CD4-positive, CD25-positive, alpha-beta regulatory T cell (primary cell): ENCODE measurements at regions not wholly inside any gene's neighbourhood (a gene's known extent, or its start where the extent isn't known, plus 50 kb on each side); places are given as distances from the start of the nearest gene placed in this dataset.
"Not testable (repeated sequence)": the region's sequence is repeated elsewhere in the genome, so short reads cannot be mapped to it uniquely, and the experiment has no call there.

Experiments
- ATAC-seq, 2 donors: fragments of 150-1000 bp; cut with Tn5 transposase; one replicate each; pipeline ENCODE4 v1.10.0; 2021; ENCODE audit warnings: low read depth in 2 of 2, moderate number of reproducible peaks in 2 of 2, moderate library complexity in 1 of 2
- DNase-seq, 3 donors: peaks; one replicate each; pipeline versions ENCODE4 v3.0.0 to v3.0.0-alpha.2; 2012 to 2022; ENCODE audit warnings: mixed read lengths in 1 of 3
- H3K27ac ChIP-seq: one replicate; pipeline ENCODE4 v1.7.0; 2013; ENCODE audit warnings: mild to moderate bottlenecking, low read length; ENCODE audit not compliant: insufficient read depth, poor library complexity, severe bottlenecking
- H3K27me3 ChIP-seq: one replicate; pipeline ENCODE4 v1.7.0; 2013; ENCODE audit warnings: low read length; ENCODE audit not compliant: control insufficient read depth, insufficient read depth
- H3K36me3 ChIP-seq: one replicate; pipeline ENCODE4 v1.7.0; 2013; ENCODE audit warnings: mild to moderate bottlenecking, low read length, moderate library complexity; ENCODE audit not compliant: control insufficient read depth, insufficient read depth
- H3K4me1 ChIP-seq: 2 replicates; pipeline ENCODE4 v1.7.0; 2013; ENCODE audit warnings: mild to moderate bottlenecking, low read length; ENCODE audit not compliant: insufficient read depth, control insufficient read depth, poor library complexity, severe bottlenecking
- H3K4me3 ChIP-seq: one replicate; pipeline ENCODE4 v1.7.0; 2013; ENCODE audit warnings: low read depth, mild to moderate bottlenecking, low read length, moderate library complexity
- H3K9me3 ChIP-seq, 2 experiments: 1 replicate in 1 of 2; 2 replicates in 1 of 2; pipeline ENCODE4 v1.7.0; 2013; ENCODE audit warnings: low read length in 2 of 2, mild to moderate bottlenecking in 1 of 2, moderate library complexity in 1 of 2; ENCODE audit not compliant: control insufficient read depth in 2 of 2
- H3K27ac Mint-ChIP-seq, 3 donors: one replicate each; pipeline ENCODE4 v1.8.0; 2020 to 2022; ENCODE audit warnings: mild to moderate bottlenecking in 3 of 3, mixed read lengths in 3 of 3, moderate library complexity in 2 of 3
- H3K27me3 Mint-ChIP-seq: one replicate; pipeline ENCODE4 v1.8.0; 2022; ENCODE audit warnings: mild to moderate bottlenecking, mixed read lengths
- H3K36me3 Mint-ChIP-seq: one replicate; pipeline ENCODE4 v1.8.0; 2020; ENCODE audit warnings: mixed read lengths
- H3K4me1 Mint-ChIP-seq, 4 donors: one replicate each; pipeline ENCODE4 v1.8.0; 2020 to 2022; ENCODE audit warnings: mixed read lengths in 4 of 4, mild to moderate bottlenecking in 1 of 4
- H3K4me3 Mint-ChIP-seq, 4 donors: one replicate each; pipeline ENCODE4 v1.8.0; 2020 to 2022; ENCODE audit warnings: mild to moderate bottlenecking in 4 of 4, mixed read lengths in 4 of 4, moderate library complexity in 3 of 4
- H3K9me3 Mint-ChIP-seq, 7 donors: one replicate each; pipeline ENCODE4 v1.8.0; 2020 to 2022; ENCODE audit warnings: mixed read lengths in 7 of 7, mild to moderate bottlenecking in 3 of 7, moderate library complexity in 2 of 7

DNA sequence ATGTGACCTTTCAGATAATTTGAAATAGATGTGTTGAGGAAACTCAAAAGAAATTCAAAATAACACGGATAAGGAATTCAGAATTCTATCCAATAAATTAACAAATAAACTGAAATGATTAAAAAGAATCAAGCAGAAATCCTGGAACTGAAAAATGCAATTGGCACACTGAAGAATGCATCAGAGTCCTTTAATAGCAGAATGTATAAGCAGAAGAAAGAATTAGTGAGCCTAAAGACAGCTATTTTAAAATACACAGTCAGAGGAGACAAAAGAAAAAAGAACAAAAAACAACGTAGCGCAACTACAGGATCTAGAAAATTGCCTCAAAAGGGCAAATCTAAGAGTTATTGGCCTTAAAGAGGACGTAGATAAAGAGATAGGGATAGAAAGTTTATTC, 99.6 kb upstream of the SAMSN1 start:
- H3K4me3 Mint-ChIP-seq: no peak overlapping the region
- H3K36me3 Mint-ChIP-seq: peaks cover 6% of the 10 kb centered on the region
- Histone ChIP-seq H3K4me3 (no peak overlapping the region), H3K36me3 (no peaks in the 10 kb centered on the region), H3K4me1 (no peaks in the 10 kb centered on the region), H3K27ac (no peak overlapping the region), H3K9me3 (peaks cover 0 to 4% of the 10 kb centered on the region in 2 experiments), H3K27me3 (no peaks in the 10 kb centered on the region)
- H3K27me3 Mint-ChIP-seq: no peaks in the 10 kb centered on the region
- H3K9me3 Mint-ChIP-seq: peaks cover 0 to 19% (median 8%) of the 10 kb centered on the region in 7 donors
- ATAC-seq (no peak), DNase-seq (no peak)
- no peak overlapping the region for H3K27ac Mint-ChIP-seq
- no peaks in the 10 kb centered on the region for H3K4me1 Mint-ChIP-seq

DNA sequence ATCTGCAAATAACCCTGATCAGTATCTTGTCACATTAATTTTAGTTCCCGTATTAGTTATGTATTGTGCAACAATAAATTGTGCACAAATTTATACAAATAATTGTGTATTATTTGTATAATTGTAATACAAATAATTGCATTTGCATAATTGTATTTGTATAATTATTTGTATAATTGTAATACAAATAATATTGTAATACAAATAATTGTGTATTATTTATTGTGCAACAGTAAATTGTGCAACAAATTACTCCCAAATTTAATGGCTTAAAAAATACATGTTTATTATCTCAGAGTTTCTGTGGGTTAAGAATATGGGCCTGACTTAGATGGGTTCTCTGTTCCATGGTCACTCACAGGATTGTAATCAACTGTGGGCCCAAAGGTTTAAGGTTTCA, 86.2 kb upstream of the SAMSN1 start:
- no peaks in the 10 kb centered on the region for H3K27me3 Mint-ChIP-seq
- H3K27ac Mint-ChIP-seq: no peak overlapping the region
- DNase-seq (no peak), ATAC-seq (no peak)
- H3K4me1 ChIP-seq: peaks cover 21% of the 10 kb centered on the region
- peaks cover 6 to 35% (median 28%) of the 10 kb centered on the region in 4 donors for H3K4me1 Mint-ChIP-seq
- no peaks in the 10 kb centered on the region for H3K9me3 ChIP-seq
- H3K36me3 ChIP-seq: no peaks in the 10 kb centered on the region
- peaks cover 0 to 8% (median 0%) of the 10 kb centered on the region in 7 donors for H3K9me3 Mint-ChIP-seq
- no peaks in the 10 kb centered on the region for H3K27me3 ChIP-seq
- no peak overlapping the region for H3K4me3 Mint-ChIP-seq
- H3K4me3 ChIP-seq: no peak overlapping the region
- H3K27ac ChIP-seq: no peak overlapping the region
- H3K36me3 Mint-ChIP-seq: no peaks in the 10 kb centered on the region

DNA sequence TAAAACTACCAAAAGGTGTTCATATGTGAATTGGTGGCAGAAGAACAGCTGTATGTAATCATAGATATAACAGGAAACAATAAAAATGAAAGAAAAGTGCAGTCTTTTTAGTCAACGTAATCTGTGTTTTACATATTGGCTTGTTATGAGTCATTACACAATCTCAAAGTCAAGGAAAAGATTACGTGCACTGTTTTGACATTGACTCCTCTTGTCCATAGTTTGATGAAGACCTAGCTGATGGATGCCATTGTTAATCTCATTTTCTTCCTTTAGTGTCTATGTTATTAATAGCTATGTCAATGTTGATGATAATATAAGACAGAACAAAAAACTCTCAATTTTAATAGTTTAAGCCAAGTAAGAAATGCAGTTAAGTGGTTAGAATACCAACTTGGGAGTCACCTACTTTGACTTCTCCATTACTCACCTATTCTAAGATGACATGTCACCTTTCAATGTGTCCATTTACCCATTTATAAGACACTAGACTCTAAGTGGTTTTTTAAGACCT, 84.5 kb upstream of the SAMSN1 start:
- Mint-ChIP-seq H3K27me3 (no peaks in the 10 kb centered on the region), H3K4me3 (peak overlapping the region; percentile 38 to 85 (median 76)), H3K4me1 (peaks cover 6 to 35% (median 29%) of the 10 kb centered on the region in 4 donors), H3K9me3 (peaks cover 0 to 4% (median 0%) of the 10 kb centered on the region in 7 donors), H3K27ac (peak overlapping the region; percentile 76 to 83 (median 77)), H3K36me3 (peaks cover 5% of the 10 kb centered on the region)
- DNase-seq (peak in 2 of 3 donors; percentile 60 to 81), ATAC-seq (peak; percentile 92 to 94)
- H3K27ac ChIP-seq: peak overlapping the region; percentile 68
- H3K4me1 ChIP-seq: peaks cover 21% of the 10 kb centered on the region
- peak overlapping the region; percentile 72 for H3K4me3 ChIP-seq
- H3K27me3 ChIP-seq: no peaks in the 10 kb centered on the region
- H3K9me3 ChIP-seq: no peaks in the 10 kb centered on the region
- no peaks in the 10 kb centered on the region for H3K36me3 ChIP-seq

- no peaks in the 10 kb centered on the region for H3K27me3 Mint-ChIP-seq
- ATAC-seq (no peak), DNase-seq (no peak)
- Histone ChIP-seq H3K27me3 (no peaks in the 10 kb centered on the region), H3K4me3 (peak overlapping the region; percentile 72), H3K36me3 (no peaks in the 10 kb centered on the region), H3K27ac (no peak overlapping the region), H3K9me3 (no peaks in the 10 kb centered on the region), H3K4me1 (peaks cover 21% of the 10 kb centered on the region)
- H3K27ac Mint-ChIP-seq: peak overlapping the region in 2 of 3 donors; percentile 46 to 83
- peak overlapping the region in 3 of 4 donors; percentile 35 to 85 (median 38) for H3K4me3 Mint-ChIP-seq
- H3K4me1 Mint-ChIP-seq: peaks cover 6 to 33% (median 29%) of the 10 kb centered on the region in 4 donors
- peaks cover 5% of the 10 kb centered on the region for H3K36me3 Mint-ChIP-seq
- peaks cover 0 to 4% (median 0%) of the 10 kb centered on the region in 7 donors for H3K9me3 Mint-ChIP-seq
These were observed 83.3 kb upstream of the SAMSN1 start for GRCh38 chr21:14629461-14629860.

DNA sequence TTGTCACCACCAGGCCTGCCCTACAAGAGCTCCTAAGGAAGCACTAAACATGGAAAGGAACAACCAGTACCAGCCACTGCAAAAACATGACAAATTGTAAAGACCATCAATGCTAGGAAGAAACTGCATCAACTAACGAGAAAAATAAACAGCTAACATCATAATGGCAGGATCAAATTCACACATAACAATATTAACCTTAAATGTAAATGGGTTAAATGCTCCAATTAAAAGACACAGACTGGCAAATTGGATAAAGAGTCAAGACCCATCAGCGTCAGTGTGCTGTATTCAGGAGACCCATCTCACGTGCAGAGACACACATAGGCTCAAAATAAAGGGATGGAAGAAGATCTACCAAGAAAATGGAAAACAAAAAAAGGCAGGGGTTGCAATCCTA, 77.0 kb upstream of the SAMSN1 start:
- H3K4me1 Mint-ChIP-seq, H3K9me3 Mint-ChIP-seq, H3K4me3 ChIP-seq, H3K4me1 ChIP-seq, H3K27ac Mint-ChIP-seq, H3K4me3 Mint-ChIP-seq, H3K36me3 ChIP-seq, H3K36me3 Mint-ChIP-seq, ATAC-seq, H3K27me3 ChIP-seq, DNase-seq, H3K27me3 Mint-ChIP-seq, H3K27ac ChIP-seq, H3K9me3 ChIP-seq: not testable (repeated sequence)

- H3K4me3 ChIP-seq: no peak overlapping the region
- peaks cover 4% of the 10 kb centered on the region for H3K36me3 Mint-ChIP-seq
- no peak overlapping the region for H3K27ac ChIP-seq
- peaks cover 0 to 8% (median 4%) of the 10 kb centered on the region in 7 donors for H3K9me3 Mint-ChIP-seq
- peaks cover 2 to 13% (median 9%) of the 10 kb centered on the region in 4 donors for H3K4me1 Mint-ChIP-seq
- H3K9me3 ChIP-seq: no peaks in the 10 kb centered on the region
- H3K27me3 Mint-ChIP-seq: no peaks in the 10 kb centered on the region
- H3K4me1 ChIP-seq: no peaks in the 10 kb centered on the region
- H3K27ac Mint-ChIP-seq: no peak overlapping the region
- H3K4me3 Mint-ChIP-seq: no peak overlapping the region
- ATAC-seq (no peak), DNase-seq (peak in 1 of 3 donors; percentile 27)
- no peaks in the 10 kb centered on the region for H3K36me3 ChIP-seq
- H3K27me3 ChIP-seq: no peaks in the 10 kb centered on the region
These were observed 74.0 kb upstream of the SAMSN1 start for GRCh38 chr21:14620152-14620551.

GRCh38 chr21:14617871-14618270, 71.8 kb upstream of the SAMSN1 start:
- no peak overlapping the region for H3K27ac Mint-ChIP-seq
- peaks cover 4% of the 10 kb centered on the region for H3K36me3 Mint-ChIP-seq

DNA sequence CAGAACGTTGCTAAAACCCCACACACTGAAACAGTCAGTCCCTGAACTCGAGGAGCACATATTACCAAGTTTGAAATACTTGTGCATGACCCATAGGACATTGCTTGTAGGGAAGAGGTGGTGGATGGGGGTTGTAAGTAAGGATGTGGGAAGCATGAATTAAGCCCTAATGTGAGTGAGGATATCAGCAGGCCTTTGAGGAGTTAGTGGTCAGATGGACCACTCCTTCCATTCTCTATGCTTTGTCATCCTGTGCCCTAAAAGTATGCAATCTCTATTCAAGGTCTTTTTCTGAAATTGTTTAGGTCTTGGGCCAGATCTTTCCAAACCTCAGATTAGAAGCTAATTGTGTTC, 70.9 kb upstream of the SAMSN1 start:
- no peak overlapping the region for H3K27ac ChIP-seq
- H3K4me1 ChIP-seq: no peaks in the 10 kb centered on the region
- ATAC-seq (no peak), DNase-seq (no peak)
- H3K4me3 ChIP-seq: no peak overlapping the region
- Mint-ChIP-seq H3K9me3 (peaks cover 0 to 4% (median 1%) of the 10 kb centered on the region in 7 donors), H3K36me3 (peaks cover 4% of the 10 kb centered on the region), H3K4me1 (peaks cover 2 to 13% (median 9%) of the 10 kb centered on the region in 4 donors), H3K27ac (no peak overlapping the region), H3K27me3 (no peaks in the 10 kb centered on the region), H3K4me3 (no peak overlapping the region)
- no peaks in the 10 kb centered on the region for H3K27me3 ChIP-seq
- no peaks in the 10 kb centered on the region for H3K9me3 ChIP-seq
- no peaks in the 10 kb centered on the region for H3K36me3 ChIP-seq

More at GRCh38 chr21:14617871-14618270, 71.8 kb upstream of the SAMSN1 start:
- no peak overlapping the region for H3K4me3 ChIP-seq
- H3K36me3 ChIP-seq: no peaks in the 10 kb centered on the region
- no peak for DNase-seq
- H3K27me3 ChIP-seq: no peaks in the 10 kb centered on the region
- no peaks in the 10 kb centered on the region for H3K9me3 ChIP-seq
- peaks cover 2 to 13% (median 9%) of the 10 kb centered on the region in 4 donors for H3K4me1 Mint-ChIP-seq
- H3K27me3 Mint-ChIP-seq: no peaks in the 10 kb centered on the region
- H3K4me3 Mint-ChIP-seq: no peak overlapping the region
- no peak overlapping the region for H3K27ac ChIP-seq
- no peaks in the 10 kb centered on the region for H3K4me1 ChIP-seq
- peaks cover 0 to 4% (median 2%) of the 10 kb centered on the region in 7 donors for H3K9me3 Mint-ChIP-seq
- no peak for ATAC-seq
